SK-N-SH (cell line): ENCODE measurements at regions not wholly inside any gene's neighbourhood (a gene's known extent, or its start where the extent isn't known, plus 50 kb on each side); places are given as distances from the start of the nearest gene placed in this dataset.

ENCODE experiments used
- CTCF ChIA-PET: fragments of 300-600, 350-600 bp; formaldehyde crosslinking; extraction: SDS; loops from one replicate; lab custom pipeline; 2021; lab: Yijun Ruan, JAX
- POLR2A ChIA-PET: fragments of 350-600 bp; sonication (Branson Sonifier 250); formaldehyde crosslinking; extraction: SDS; loops from one replicate; lab custom pipeline; 2020; ENCODE audit warnings: antibody characterized with exemption, inconsistent platforms; lab: Yijun Ruan, JAX
- DNase-seq: peaks from one replicate; pipeline ENCODE4 v3.0.0; 2012
- H2AFZ ChIP-seq: fragments of 200-600 bp; sonication (generic); 2 replicates; pipeline ENCODE4 v1.8.1; 2016; ENCODE audit warnings: antibody characterized with exemption, mild to moderate bottlenecking, low read depth
- H3F3A ChIP-seq: fragments of 200-600 bp; sonication (generic); replicated peaks from 2 replicates; pipeline ENCODE3; 2016; ENCODE audit warnings: antibody characterized with exemption, mild to moderate bottlenecking; ENCODE audit not compliant: insufficient read depth
- H3K27ac ChIP-seq, 2 experiments: fragments of 200-500 bp in 1 of 2; fragments of 200-600 bp in 1 of 2; sonication (Bioruptor generic) in 1 of 2; sonication (generic), shearing (Covaris generic) in 1 of 2; 2 replicates each; pipeline versions ENCODE4 v1.5.1 to v1.6.1; 2014 to 2016; ENCODE audit warnings: low read depth in 2 of 2, inconsistent platforms in 1 of 2, low read length in 1 of 2, mild to moderate bottlenecking in 1 of 2, mixed read lengths in 1 of 2
- H3K27me3 ChIP-seq: fragments of 200-600 bp; sonication (generic), shearing (Covaris generic); 2 replicates; pipeline ENCODE4 v1.6.1; 2016; ENCODE audit warnings: mixed run types; ENCODE audit not compliant: insufficient read depth
- H3K36me3 ChIP-seq, 2 experiments: fragments of 200-500 bp in 1 of 2; fragments of 200-600 bp in 1 of 2; sonication (Bioruptor generic) in 1 of 2; sonication (generic) in 1 of 2; replicated peaks in 1 of 2; 2 replicates each; pipeline versions ENCODE3 to v1.5.1; 2014 to 2016; ENCODE audit warnings: low read length in 1 of 2, mild to moderate bottlenecking in 1 of 2; ENCODE audit not compliant: insufficient read depth in 2 of 2, control insufficient read depth in 1 of 2
- H3K4me1 ChIP-seq, 2 experiments: fragments of 200-500 bp in 1 of 2; fragments of 200-600 bp in 1 of 2; sonication (Bioruptor generic) in 1 of 2; sonication (generic), shearing (Covaris generic) in 1 of 2; 2 replicates each; pipeline versions ENCODE4 v1.5.1 to v1.6.1; 2014 to 2016; ENCODE audit warnings: low read depth in 1 of 2, low read length in 1 of 2, mixed run types in 1 of 2; ENCODE audit not compliant: insufficient read depth in 2 of 2, control insufficient read depth in 1 of 2
- H3K4me2 ChIP-seq: fragments of 200-600 bp; sonication (generic), shearing (Covaris generic); 2 replicates; pipeline ENCODE4 v1.6.1; 2017; ENCODE audit warnings: mixed run types
- H3K4me3 ChIP-seq, 2 experiments: fragments of 200-500 bp in 1 of 2; fragments of 200-600 bp in 1 of 2; sonication (Bioruptor generic) in 1 of 2; sonication (generic), shearing (Covaris generic) in 1 of 2; 2 replicates each; pipeline versions ENCODE4 v1.5.1 to v1.8.1; 2014 to 2016; ENCODE audit warnings: low read depth in 2 of 2, inconsistent platforms in 1 of 2, low read length in 1 of 2, mild to moderate bottlenecking in 1 of 2, mixed read lengths in 1 of 2, moderate library complexity in 1 of 2
- H3K79me2 ChIP-seq: fragments of 200-600 bp; sonication (generic); 2 replicates; pipeline ENCODE4 v1.8.1; 2017; ENCODE audit warnings: mild to moderate bottlenecking; ENCODE audit not compliant: insufficient read depth
- H3K9ac ChIP-seq: fragments of 200-600 bp; sonication (generic); 2 replicates; pipeline ENCODE4 v1.6.1; 2017; ENCODE audit warnings: mixed run types
- H3K9me2 ChIP-seq: fragments of 200-600 bp; sonication (generic); 2 replicates; pipeline ENCODE4 v1.6.1; 2017; ENCODE audit warnings: mixed run types
- H3K9me3 ChIP-seq: fragments of 200-600 bp; sonication (generic); 2 replicates; pipeline ENCODE4 v1.6.1; 2017; ENCODE audit warnings: mixed run types, mild to moderate bottlenecking, moderate library complexity
- H4K20me1 ChIP-seq: fragments of 200-600 bp; sonication (generic); 2 replicates; pipeline ENCODE4 v1.6.1; 2017; ENCODE audit warnings: mild to moderate bottlenecking, mixed run types; ENCODE audit not compliant: insufficient read depth
- FOXJ3 ChIP-seq: sonication (generic); formaldehyde crosslinking; IDR thresholded peaks from 2 replicates; pipeline ENCODE4 v1.5.1; 2020; ENCODE audit warnings: mild to moderate bottlenecking, missing genetic modification reagents
- GABPA ChIP-seq: IDR thresholded peaks from 2 replicates; pipeline ENCODE4 v1.4.0; 2012; ENCODE audit warnings: low read depth, mild to moderate bottlenecking
- NRF1 ChIP-seq: IDR thresholded peaks from 2 replicates; pipeline ENCODE4 v1.6.1; 2012; ENCODE audit warnings: low read depth, mild to moderate bottlenecking, low read length
- WGBS: methylation state at CpG from one replicate; pipeline ENCODE4 v1.1.6; 2017; ENCODE audit warnings: low lambda C conversion rate; 5-methylcytosine and 5-hydroxymethylcytosine counted together
- TF ChIP-seq, protein P1 (sequence below): IDR thresholded peaks from 2 replicates; pipeline ENCODE4 v1.4.0; 2012; ENCODE audit warnings: low read depth, borderline replicate concordance
- TF ChIP-seq, protein P2 (sequence below): IDR thresholded peaks from 2 replicates; pipeline ENCODE4 v1.4.0; 2012; ENCODE audit warnings: low read depth

DNA sequence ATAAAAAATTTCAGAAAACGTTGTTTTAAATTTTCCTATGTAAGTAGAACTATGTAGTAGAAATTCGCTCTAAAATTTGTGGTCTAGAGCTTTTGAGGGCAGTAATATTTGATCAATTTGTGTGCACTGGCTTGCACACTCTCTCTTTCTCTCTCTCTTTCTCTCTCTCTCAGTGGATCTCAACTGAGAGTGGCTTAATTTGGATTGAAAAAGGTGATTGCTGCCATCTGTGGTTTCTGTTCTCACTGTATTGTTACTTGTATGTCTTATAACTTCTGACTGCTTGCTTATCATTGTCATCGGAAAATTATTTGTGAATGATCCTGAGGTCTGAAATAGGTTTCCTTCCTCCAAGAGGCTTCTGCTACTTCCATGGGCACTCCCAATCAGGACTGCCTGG lies 368.2 kb downstream of the KCTD16 start:
- Histone ChIP-seq H3K27ac (no peak overlapping the region), H3F3A (no peaks in the 10 kb centered on the region), H3K79me2 (no peaks in the 10 kb centered on the region), H3K9me3 (no peaks in the 10 kb centered on the region), H3K36me3 (no peaks in the 10 kb centered on the region), H2AFZ (no peak overlapping the region), H3K9me2 (no peaks in the 10 kb centered on the region), H3K9ac (no peak overlapping the region), H4K20me1 (no peaks in the 10 kb centered on the region), H3K4me2 (no peak overlapping the region), H3K4me3 (no peak overlapping the region), H3K4me1 (no peaks in the 10 kb centered on the region), H3K27me3 (no peaks in the 10 kb centered on the region)
- CTCF ChIA-PET = no interaction called here
- 47% methylated on average over 3 of the region's 3 CpGs for WGBS
- TF ChIP-seq, protein P1, sequence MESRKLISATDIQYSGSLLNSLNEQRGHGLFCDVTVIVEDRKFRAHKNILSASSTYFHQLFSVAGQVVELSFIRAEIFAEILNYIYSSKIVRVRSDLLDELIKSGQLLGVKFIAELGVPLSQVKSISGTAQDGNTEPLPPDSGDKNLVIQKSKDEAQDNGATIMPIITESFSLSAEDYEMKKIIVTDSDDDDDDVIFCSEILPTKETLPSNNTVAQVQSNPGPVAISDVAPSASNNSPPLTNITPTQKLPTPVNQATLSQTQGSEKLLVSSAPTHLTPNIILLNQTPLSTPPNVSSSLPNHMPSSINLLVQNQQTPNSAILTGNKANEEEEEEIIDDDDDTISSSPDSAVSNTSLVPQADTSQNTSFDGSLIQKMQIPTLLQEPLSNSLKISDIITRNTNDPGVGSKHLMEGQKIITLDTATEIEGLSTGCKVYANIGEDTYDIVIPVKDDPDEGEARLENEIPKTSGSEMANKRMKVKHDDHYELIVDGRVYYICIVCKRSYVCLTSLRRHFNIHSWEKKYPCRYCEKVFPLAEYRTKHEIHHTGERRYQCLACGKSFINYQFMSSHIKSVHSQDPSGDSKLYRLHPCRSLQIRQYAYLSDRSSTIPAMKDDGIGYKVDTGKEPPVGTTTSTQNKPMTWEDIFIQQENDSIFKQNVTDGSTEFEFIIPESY = no peak
- TF ChIP-seq GABPA (no peak), FOXJ3 (CRISPR knock-in tag) (no peak), NRF1 (no peak)
- TF ChIP-seq, protein P2, sequence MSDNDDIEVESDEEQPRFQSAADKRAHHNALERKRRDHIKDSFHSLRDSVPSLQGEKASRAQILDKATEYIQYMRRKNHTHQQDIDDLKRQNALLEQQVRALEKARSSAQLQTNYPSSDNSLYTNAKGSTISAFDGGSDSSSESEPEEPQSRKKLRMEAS = no peak
- no peak for DNase-seq
- POLR2A ChIA-PET = no interaction called here
